ENCODE measurements at regions not wholly inside any gene's neighbourhood (a gene's known extent, or its start where the extent isn't known, plus 50 kb on each side); places are given as distances from the start of the nearest gene placed in this dataset.
A peak's percentile ranks its signal among the peaks of the same experiment; 100 is the strongest.

DNA sequence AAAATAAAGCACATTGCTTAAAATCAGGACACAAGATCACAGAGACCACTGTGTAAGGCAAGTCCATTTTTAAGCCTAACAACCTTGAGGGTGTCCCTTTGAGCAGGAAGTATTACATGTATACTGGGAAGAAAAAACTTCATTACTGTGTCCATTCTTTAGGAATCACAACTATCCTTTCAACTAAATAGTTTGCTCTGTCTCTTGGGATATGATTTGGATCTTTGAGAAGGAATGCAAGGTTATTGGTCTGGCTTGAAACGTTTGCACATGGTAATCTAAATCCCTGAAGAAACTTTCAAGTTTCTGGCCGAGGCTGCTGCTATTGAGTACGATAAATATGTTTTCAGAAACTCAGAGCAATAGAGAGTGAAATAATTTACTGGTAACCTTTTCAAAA is 923.0 kb upstream of the SEMA6A start:
- no peak for DNase-seq (ENCODE audit: low spot score)

DNA sequence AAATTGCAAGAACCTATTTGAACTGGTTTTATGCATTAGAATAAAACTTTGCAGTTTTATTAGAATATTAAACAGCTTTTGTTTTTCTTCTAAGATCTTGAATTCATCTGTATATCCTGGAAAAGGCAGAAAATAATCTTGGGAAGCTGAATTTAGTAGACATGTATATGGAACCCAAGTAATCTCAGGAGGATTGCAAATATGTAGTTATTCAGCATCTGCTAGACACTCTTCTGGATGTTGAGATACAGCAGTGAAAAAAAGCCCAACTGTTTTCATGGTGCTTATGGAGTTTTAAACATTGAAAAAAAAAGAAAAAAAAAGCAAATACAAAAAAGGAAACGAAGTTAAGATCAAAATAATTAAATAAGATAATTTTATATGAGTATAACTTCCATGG is 922.2 kb upstream of the SEMA6A start:
- DNase-seq (ENCODE audit: low spot score), result no peak

GRCh38 chr5:117494188-117494587 is 919.6 kb upstream of the SEMA6A start:
- no peak for DNase-seq (ENCODE audit: low spot score)

DNA sequence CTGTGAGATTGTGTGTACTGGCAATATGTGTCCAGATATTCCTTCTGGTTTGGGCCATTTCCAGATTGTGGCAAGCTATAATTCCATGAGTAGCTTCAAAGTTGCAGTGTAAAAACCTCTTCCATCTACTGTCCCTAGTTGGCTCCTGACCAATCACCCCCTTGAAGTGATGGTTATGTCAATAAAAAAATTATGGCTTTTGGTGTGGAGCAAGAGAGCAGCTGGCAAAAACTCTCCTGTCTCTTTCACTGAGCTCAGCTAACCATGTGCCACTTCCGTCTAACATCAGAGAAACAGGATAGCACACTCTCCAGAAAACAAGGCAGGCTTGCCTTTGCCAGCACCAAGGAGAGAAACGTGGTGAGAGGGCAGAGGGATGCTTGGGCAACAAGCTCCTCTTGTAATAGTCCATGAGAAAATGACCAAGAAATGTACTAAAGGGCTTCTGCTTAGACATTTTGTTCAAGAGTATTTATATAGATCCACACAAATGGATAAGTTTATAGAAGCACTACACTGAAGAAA is 914.4 kb upstream of the SEMA6A start:
- no peak for DNase-seq (ENCODE audit: low spot score)

DNA sequence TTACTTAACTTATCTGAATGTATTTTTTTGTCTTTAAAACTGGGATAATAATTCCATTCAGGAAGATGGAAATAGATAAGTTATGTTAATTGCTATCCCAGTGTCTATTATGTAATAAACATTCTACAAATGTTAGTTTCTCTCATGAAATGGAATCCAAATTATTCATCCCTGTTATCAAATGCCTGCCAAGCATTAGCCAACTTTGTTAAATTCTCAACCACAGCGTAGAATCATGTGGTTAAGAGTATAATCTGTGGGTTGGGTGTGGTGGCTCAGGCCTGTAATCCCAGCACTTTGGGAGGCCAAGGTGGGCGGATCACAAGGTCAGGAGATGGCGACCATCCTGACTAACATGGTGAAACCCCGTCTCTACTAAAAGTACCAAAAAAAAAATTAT is 912.9 kb upstream of the SEMA6A start:
- DNase-seq (ENCODE audit: low spot score), result no peak

- DNase-seq (ENCODE audit: low spot score), result no peak
Measured at GRCh38 chr5:117486879-117487391, 912.3 kb upstream of the SEMA6A start.

DNA sequence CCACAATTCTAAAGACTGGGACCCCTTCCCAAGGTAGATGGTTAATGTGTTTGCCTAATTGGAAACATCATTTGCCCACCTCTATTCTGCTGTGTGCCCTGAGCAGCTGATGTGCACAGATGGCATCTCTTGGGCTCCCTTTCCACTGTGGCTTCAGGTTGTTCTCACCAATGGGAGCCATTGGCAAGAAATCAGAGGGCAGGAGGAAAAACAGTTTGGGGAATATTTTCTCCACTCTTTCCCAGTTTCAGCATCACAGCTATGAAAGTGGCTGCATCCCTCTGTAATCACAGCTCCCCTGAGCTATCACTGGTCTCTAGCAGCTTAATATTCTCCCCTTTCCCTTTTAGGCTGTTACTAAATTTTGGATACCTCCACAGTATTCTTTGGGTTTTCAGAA is 911.6 kb upstream of the SEMA6A start:
- no peak for DNase-seq (ENCODE audit: low spot score)

- no peak for DNase-seq (ENCODE audit: low spot score)
Measured at GRCh38 chr5:117475919-117476318, 901.3 kb upstream of the SEMA6A start.

DNA sequence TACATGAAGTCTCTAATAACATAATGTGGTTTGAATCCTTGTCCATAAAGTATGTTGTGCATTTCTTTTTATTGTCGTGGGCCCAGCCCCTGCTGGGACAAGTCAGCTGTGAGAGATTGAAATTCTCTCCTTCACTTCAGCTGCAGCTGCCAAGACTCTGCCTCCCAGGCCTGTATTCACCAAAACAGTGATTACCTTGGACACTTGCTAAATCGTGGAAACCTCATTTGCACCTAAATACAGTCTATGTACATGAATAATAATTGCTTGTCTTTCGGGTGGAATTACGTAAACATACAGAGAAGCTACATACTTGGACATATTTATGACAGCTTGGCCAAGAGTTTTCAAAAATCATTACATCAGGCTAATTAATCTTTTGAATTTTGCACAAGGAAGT is 898.5 kb upstream of the SEMA6A start:
- no peak for DNase-seq (ENCODE audit: low spot score)

DNA sequence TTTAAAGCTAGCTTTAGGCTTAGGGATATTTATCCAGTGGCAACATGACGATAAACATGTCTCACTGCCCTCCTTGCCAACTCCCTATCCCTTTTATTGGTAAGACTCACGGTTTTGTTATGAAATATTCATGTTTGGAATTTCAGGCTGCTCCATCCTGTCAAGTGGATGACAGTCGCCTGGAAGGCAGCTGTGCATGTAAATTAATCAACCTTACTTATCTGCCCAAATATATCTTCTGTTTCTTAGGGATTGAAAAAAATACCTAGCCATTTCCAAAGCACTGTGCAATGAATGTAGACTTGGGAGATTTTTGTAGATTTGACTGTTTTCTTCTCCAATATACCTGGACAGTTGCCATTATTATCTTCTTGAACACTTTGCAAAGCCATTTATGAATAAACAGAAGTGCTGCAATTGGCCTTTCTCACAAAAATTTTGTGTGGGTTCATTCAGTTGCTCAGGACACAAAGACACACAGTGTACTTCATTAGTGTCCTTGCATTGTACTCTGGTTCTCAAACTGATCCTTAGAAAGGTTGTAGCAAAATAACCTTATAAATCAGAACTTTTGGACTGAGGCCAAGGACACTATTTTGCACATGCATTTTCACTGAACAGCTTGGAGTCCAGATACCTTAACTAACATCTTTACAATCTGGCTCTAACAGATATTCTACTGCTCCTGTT is 889.4 kb upstream of the SEMA6A start:
- DNase-seq (ENCODE audit: low spot score), result no peak

GRCh38 chr5:117461966-117462365 is 887.3 kb upstream of the SEMA6A start:
- DNase-seq (ENCODE audit: low spot score), result no peak

DNA sequence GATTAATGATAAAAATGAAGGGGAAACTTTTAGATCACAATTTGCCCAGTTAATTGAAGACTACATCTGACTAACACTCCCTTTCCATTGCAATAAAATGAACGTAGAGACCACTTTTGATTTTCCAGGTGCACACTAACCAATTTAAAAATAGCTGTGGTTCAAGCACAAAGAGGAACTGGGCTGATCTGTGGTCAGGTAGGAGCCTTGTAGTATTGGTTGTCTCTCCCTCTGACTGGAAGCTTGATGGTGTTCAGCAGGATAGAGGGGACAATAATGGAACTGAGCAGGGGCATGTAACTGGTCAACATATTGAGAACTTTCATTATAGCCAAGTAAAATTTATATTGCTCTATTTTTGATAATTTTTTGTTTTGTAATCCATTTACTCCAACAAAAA is 886.8 kb upstream of the SEMA6A start:
- no peak for DNase-seq (ENCODE audit: low spot score)

GRCh38 chr5:117457656-117458055 is 883.0 kb upstream of the SEMA6A start:
- no peak for DNase-seq (ENCODE audit: low spot score)

DNA sequence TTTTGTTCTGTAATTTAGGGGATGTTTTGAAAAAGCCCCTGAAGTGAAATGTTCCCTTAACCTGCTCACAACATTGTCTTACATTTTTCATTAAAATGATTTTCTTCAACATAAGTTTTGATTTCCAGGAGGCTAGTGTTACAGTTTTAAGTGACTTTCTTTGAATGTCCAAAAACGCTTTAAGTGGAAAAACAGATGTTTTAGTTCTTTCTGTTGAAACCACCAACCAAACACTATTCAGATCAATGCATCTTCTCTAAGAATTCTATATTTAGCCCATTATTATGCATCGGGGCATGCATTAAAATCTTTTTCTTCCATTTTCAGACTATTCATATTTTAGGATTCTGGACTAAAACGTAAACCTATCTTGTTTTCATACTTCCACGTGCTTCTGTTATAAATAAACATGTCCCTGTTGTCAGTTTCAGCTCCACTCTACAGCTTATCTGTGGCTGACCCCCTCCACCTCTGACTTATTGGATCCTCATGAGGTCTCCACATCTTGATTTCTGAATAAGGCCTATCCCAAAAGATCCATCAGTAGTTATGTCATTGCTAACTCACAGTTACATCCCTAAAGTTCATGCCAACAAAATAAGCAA is 882.3 kb upstream of the SEMA6A start:
- no peak for DNase-seq (ENCODE audit: low spot score)

GRCh38 chr5:117455236-117456233 is 880.9 kb upstream of the SEMA6A start:
- peak; percentile 22 for DNase-seq (ENCODE audit: low spot score)

DNA sequence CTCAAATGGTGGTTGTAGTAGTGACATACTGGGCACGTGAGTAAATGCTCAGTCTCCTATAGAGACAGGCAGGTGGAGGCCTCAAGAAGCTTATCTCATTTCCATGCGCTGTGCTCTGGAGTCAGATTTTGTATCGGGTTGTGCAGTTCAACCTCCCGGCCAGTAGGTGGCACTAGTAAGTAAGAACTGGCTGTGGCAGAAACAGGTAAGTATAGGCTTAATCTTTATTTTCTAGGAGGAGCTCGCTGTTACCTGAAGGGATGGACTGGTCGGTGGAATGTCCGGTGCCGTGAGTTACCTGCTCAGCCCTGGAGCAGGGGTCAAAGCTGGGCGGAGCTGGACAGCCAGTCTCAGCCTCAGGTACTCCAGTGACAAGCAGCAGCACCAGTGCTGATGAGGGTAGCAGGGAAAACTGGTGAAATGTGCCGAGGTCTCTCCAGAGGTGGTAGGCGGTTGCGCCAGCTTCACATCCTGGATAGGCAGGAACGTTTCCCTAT is 880.1 kb upstream of the SEMA6A start:
- peak; percentile 53 for DNase-seq (ENCODE audit: low spot score)

DNA sequence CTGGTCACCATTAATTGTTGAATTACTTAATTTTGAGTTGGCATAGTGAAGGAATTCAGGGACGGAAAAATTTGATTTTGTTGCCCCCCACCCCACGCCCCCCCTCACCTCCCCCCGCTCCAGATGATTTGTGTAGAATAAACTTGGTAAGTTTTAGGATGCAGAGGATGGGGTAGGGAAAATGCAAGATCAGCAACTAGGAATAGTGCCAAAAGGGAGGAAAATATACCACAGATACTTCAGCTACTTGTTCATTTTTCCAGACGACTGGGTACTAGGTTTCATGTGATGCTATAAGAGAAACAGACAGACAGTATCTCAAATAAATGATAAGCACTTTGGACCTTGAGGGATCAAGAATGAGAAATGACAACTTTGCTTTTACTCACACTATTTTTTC is 862.2 kb upstream of the SEMA6A start:
- DNase-seq (ENCODE audit: low spot score), result no peak

- no peak for DNase-seq (ENCODE audit: low spot score)
Measured at GRCh38 chr5:117435203-117435602, 860.6 kb upstream of the SEMA6A start.

GRCh38 chr5:117434254-117434653 is 859.6 kb upstream of the SEMA6A start:
- no peak for DNase-seq (ENCODE audit: low spot score)

- no peak for DNase-seq (ENCODE audit: low spot score)
Measured at GRCh38 chr5:117433818-117434217, 859.2 kb upstream of the SEMA6A start.

DNA sequence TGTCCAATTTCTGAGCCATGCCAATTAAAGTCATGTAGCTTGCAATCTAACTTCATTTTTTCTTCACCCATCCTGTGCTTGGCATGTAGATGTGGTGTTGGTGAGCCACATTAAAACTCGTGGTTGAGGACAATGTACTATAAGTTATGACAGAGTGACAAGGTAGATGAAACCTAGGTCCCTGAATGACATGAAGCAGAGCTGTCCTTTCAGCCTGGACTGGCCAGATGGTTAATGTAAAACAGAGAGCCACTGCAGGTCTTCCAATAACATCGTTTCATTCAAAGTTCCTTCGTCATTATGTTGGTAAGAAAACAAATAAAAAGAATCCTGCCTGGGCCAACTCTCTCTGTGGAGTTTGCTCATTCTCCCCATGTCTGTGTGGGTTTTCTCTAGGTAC is 856.5 kb upstream of the SEMA6A start:
- no peak for DNase-seq (ENCODE audit: low spot score)

DNA sequence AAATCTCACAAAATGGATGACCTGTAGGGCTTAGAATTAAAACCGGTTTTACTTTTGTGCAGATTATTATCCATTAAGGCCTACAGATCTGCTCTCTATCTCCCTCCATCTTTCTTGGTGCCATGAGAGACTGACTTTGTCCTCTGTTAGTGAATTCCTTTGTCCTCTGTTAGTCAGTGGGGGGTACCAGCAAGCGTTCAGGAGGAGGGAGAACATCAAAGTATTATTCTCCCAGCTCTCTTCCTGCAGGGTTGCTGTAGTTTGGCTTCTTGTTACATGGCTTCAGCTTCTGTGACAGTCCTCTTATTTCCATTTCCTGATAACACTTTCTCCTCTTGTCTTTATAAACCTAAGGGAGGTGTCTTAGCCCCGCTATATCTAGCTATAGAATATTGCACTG is 850.5 kb upstream of the SEMA6A start:
- DNase-seq (ENCODE audit: low spot score), result no peak

All from RKO (cell line).